BJ (cell line): ENCODE measurements at regions not wholly inside any gene's neighbourhood (a gene's known extent, or its start where the extent isn't known, plus 50 kb on each side); places are given as distances from the start of the nearest gene placed in this dataset.

Experiments used
- CTCF ChIA-PET: fragments of 350-600 bp; formaldehyde crosslinking; extraction: SDS; loops from one replicate; lab custom pipeline; 2021; ENCODE audit warnings: antibody characterized with exemption, inconsistent platforms; lab: Yijun Ruan, JAX
- POLR2A ChIA-PET: fragments of 300-600 bp; sonication (Branson Sonifier 250); formaldehyde crosslinking; extraction: SDS; loops from one replicate; lab custom pipeline; 2021; ENCODE audit warnings: antibody characterized with exemption; lab: Charles Lee
- DNase-seq: peaks from one replicate; pipeline ENCODE4 v3.0.0-alpha.2; 2011; ENCODE audit warnings: low read depth
- H3K27me3 ChIP-seq: 2 replicates; pipeline ENCODE4 v1.6.0; 2011; ENCODE audit warnings: low read length; ENCODE audit not compliant: control insufficient read depth, insufficient read depth
- H3K36me3 ChIP-seq: 2 replicates; pipeline ENCODE4 v1.5.1; 2011; ENCODE audit warnings: low read length; ENCODE audit not compliant: control insufficient read depth, insufficient read depth
- H3K4me3 ChIP-seq: 2 replicates; pipeline ENCODE4 v1.5.1; 2011; ENCODE audit warnings: low read depth, mild to moderate bottlenecking, control low read depth, low read length
- TF ChIP-seq, protein P1 (sequence below): IDR thresholded peaks from 2 replicates; pipeline ENCODE4 v1.5.1; 2011; ENCODE audit warnings: low read depth, mild to moderate bottlenecking, control low read depth, inconsistent platforms, low read length, moderate library complexity; ENCODE audit not compliant: insufficient read depth

GRCh38 chr3:159626598-159626997 is 362.0 kb upstream of the IL12A start:
- Histone ChIP-seq H3K27me3 (no peaks in the 10 kb centered on the region), H3K36me3 (no peaks in the 10 kb centered on the region), H3K4me3 (no peak overlapping the region)
- no peak for DNase-seq
- CTCF ChIA-PET, result interaction anchor here (1.0 to 4.5 kb wide), 4 partner anchors 11 to 179 kb away, joined by 3 to 16 read pairs (median 4); no protein-coding TSS in a partner anchor
- POLR2A ChIA-PET, result no interaction called here
- TF ChIP-seq, protein P1, sequence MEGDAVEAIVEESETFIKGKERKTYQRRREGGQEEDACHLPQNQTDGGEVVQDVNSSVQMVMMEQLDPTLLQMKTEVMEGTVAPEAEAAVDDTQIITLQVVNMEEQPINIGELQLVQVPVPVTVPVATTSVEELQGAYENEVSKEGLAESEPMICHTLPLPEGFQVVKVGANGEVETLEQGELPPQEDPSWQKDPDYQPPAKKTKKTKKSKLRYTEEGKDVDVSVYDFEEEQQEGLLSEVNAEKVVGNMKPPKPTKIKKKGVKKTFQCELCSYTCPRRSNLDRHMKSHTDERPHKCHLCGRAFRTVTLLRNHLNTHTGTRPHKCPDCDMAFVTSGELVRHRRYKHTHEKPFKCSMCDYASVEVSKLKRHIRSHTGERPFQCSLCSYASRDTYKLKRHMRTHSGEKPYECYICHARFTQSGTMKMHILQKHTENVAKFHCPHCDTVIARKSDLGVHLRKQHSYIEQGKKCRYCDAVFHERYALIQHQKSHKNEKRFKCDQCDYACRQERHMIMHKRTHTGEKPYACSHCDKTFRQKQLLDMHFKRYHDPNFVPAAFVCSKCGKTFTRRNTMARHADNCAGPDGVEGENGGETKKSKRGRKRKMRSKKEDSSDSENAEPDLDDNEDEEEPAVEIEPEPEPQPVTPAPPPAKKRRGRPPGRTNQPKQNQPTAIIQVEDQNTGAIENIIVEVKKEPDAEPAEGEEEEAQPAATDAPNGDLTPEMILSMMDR, result no peak

DNA sequence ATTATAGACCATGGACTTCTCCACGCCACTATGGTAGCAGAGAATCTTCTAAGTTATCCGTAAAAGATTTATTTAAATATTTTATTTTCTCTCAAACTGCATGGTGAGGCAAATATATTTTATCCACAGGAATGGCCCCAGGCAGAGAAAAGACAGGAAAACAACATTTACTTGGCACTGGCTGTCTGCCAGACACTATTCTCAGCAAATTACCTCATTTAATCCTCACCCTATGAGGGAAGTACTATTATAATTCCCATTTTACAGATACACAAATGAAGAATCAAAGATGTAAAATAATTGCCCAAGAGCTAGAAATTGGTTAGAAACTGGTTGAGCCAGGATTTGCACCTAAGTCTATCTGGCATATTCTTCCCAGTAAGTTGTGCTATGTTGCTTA is 361.4 kb upstream of the IL12A start:
- Histone ChIP-seq H3K36me3 (no peaks in the 10 kb centered on the region), H3K27me3 (no peaks in the 10 kb centered on the region), H3K4me3 (no peak overlapping the region)
- DNase-seq, result no peak
- POLR2A ChIA-PET, result no interaction called here
- CTCF ChIA-PET, result interaction anchor here (1.0 to 2.1 kb wide), 6 partner anchors 10 to 178 kb away, joined by 3 to 4 read pairs (median 3); no protein-coding TSS in a partner anchor
- TF ChIP-seq, protein P1, result no peak

DNA sequence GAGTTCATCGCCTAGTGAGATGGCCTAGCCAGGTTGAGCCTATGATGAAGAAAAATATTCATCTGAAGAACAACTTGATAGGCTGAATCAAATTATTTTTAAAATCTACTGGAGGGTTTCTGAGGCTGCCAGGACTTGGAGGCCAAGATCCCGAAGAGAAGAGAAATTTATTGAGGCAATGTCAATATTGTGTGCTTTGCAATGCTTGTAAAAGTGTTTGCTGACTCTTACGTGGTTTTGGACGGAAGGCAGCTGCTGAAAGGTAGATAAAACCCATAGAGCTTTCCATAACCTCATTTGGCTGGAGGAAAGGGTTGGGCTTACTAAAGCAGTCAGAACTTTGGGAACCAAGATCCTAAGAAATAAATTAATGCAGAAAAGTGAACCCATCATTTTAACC is 361.0 kb upstream of the IL12A start:
- TF ChIP-seq, protein P1, result no peak
- CTCF ChIA-PET, result interaction anchor here (1.0 to 2.1 kb wide), 5 partner anchors 9 to 178 kb away, joined by 3 to 4 read pairs (median 3); no protein-coding TSS in a partner anchor
- POLR2A ChIA-PET, result no interaction called here

GRCh38 chr3:159629329-159630084 is 359.1 kb upstream of the IL12A start:
- no peak overlapping the region for H3K4me3 ChIP-seq
- H3K36me3 ChIP-seq, result no peaks in the 10 kb centered on the region
- POLR2A ChIA-PET, result no interaction called here
- CTCF ChIA-PET, result no interaction called here
- TF ChIP-seq, protein P1, result no peak
- no peak for DNase-seq
- H3K27me3 ChIP-seq, result no peaks in the 10 kb centered on the region

More for the DNA sequence above, 361.0 kb upstream of the IL12A start:
- Histone ChIP-seq H3K27me3 (no peaks in the 10 kb centered on the region), H3K36me3 (no peaks in the 10 kb centered on the region), H3K4me3 (no peak overlapping the region)
- DNase-seq, result no peak

DNA sequence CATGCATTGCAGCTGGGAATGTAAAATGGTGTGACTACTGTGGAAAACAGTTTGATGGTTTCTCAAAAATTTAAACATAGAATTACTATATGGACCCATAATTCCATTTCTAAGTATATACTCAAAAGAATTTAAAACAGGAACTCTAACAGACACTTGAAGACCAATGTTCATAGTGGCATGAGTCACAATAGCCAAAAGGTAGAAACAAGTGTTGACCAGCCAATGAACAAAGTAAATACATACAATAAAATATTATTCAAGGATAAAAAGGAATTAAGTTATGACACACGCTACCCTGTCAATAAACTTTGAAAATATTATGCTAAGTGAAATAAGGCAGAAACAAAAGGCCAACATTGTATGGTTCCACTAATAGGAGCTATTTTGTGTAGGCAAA is 357.4 kb upstream of the IL12A start:
- H3K4me3 ChIP-seq, result no peak overlapping the region
- no peaks in the 10 kb centered on the region for H3K36me3 ChIP-seq
- DNase-seq, result no peak
- no peaks in the 10 kb centered on the region for H3K27me3 ChIP-seq
- POLR2A ChIA-PET, result no interaction called here
- CTCF ChIA-PET, result interaction anchor here (1.3 kb wide), 1 partner anchor 10 kb away, joined by 3 read pairs; no protein-coding TSS in a partner anchor
- TF ChIP-seq, protein P1, result no peak
